ENCODE measurements at regions not wholly inside any gene's neighbourhood (a gene's known extent, or its start where the extent isn't known, plus 50 kb on each side); places are given as distances from the start of the nearest gene placed in this dataset.

- intact Hi-C loops (cut with DNase I; ENCODE audit: low total_unique reads) = no loop called here
- Histone ChIP-seq H3K36me3 (no peaks in the 10 kb centered on the region), H3K4me3 (no peak overlapping the region)
These were observed 1495.5 kb upstream of the DDX18 start for GRCh38 chr2:116319001-116319400.

GRCh38 chr2:116319935-116320334 lies 1494.6 kb upstream of the DDX18 start:
- Histone ChIP-seq H3K27me3 (no peaks in the 10 kb centered on the region), H3K27ac (no peak overlapping the region), H3K4me1 (no peaks in the 10 kb centered on the region), H3K36me3 (no peaks in the 10 kb centered on the region), H3K9me3 (no peaks in the 10 kb centered on the region), H3K4me3 (no peak overlapping the region)
- TF ChIP-seq POLR2A (IDR thresholded peaks at IDR 0.05) (no peak), CTCF (IDR thresholded peaks at IDR 0.05) (no peak), POLR2AphosphoS5 (IDR thresholded peaks at IDR 0.05) (no peak)
- DNase-seq (ENCODE audit: low spot score in 2 of 2) = no peak
- intact Hi-C loops (cut with DNase I; ENCODE audit: low total_unique reads) = no loop called here

More at GRCh38 chr2:116319001-116319400, 1495.5 kb upstream of the DDX18 start:
- TF ChIP-seq POLR2AphosphoS5 (IDR thresholded peaks at IDR 0.05) (no peak), CTCF (IDR thresholded peaks at IDR 0.05) (no peak), POLR2A (IDR thresholded peaks at IDR 0.05) (no peak)
- no peaks in the 10 kb centered on the region for H3K9me3 ChIP-seq
- no peaks in the 10 kb centered on the region for H3K4me1 ChIP-seq
- H3K27me3 ChIP-seq = no peaks in the 10 kb centered on the region
- DNase-seq (ENCODE audit: low spot score in 2 of 2) = no peak
- H3K27ac ChIP-seq = no peak overlapping the region

DNA sequence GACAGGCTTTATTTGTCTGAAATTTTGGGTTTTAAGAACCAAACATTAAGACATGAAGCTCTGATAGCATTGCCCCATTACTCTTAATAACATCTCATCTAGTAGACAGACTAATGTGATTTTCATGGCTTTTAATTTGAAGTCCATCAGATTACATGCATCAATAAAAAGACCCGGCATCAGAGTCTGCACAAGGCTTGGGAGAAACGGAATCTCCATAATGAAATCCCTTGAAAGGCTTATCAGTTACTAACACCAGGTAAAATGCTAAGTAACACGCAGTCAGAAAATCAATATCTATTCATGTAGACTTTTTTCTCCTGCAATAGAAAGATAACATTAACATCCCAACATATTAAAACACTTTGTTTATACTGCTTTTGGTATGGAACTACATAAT lies 1485.2 kb upstream of the DDX18 start:
- Histone ChIP-seq H3K4me1 (no peaks in the 10 kb centered on the region), H3K4me3 (no peak overlapping the region), H3K27ac (no peak overlapping the region), H3K9me3 (no peaks in the 10 kb centered on the region), H3K36me3 (no peaks in the 10 kb centered on the region), H3K27me3 (no peaks in the 10 kb centered on the region)
- TF ChIP-seq CTCF (IDR thresholded peaks at IDR 0.05) (no peak), POLR2A (IDR thresholded peaks at IDR 0.05) (no peak), POLR2AphosphoS5 (IDR thresholded peaks at IDR 0.05) (no peak)
- DNase-seq (ENCODE audit: low spot score in 2 of 2) = no peak
- intact Hi-C loops (cut with DNase I; ENCODE audit: low total_unique reads) = no loop called here

DNA sequence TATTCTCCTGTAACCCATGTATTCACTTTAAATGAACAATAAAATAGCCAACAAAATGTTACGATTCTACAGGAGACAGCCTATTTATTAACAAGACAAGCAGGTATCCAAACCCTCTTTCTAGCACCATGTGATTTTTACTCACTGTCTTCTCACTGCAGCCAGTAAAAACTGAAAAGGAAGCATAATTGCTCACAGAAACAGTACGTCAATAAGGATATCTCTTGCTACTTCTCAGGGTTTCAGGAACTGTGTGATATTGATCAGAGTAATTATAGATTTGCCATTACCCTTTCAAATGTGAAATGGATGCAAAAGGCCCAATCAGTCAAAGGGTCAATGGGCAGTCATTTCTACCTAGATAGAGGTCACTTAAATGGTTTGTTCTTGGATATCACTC lies 1473.8 kb upstream of the DDX18 start:
- no peaks in the 10 kb centered on the region for H3K36me3 ChIP-seq
- no peak for DNase-seq (ENCODE audit: low spot score in 2 of 2)
- H3K27ac ChIP-seq = no peak overlapping the region
- no peak for TF ChIP-seq CTCF (IDR thresholded peaks at IDR 0.05)
- TF ChIP-seq POLR2A (IDR thresholded peaks at IDR 0.05) = no peak
- no peak for TF ChIP-seq POLR2AphosphoS5 (IDR thresholded peaks at IDR 0.05)
- intact Hi-C loops (cut with DNase I; ENCODE audit: low total_unique reads) = no loop called here
- H3K4me3 ChIP-seq = no peak overlapping the region
- H3K27me3 ChIP-seq = no peaks in the 10 kb centered on the region
- H3K9me3 ChIP-seq = no peaks in the 10 kb centered on the region
- no peaks in the 10 kb centered on the region for H3K4me1 ChIP-seq

- H3K4me1 ChIP-seq = no peaks in the 10 kb centered on the region
- no peak for DNase-seq (ENCODE audit: low spot score in 2 of 2)
- H3K27ac ChIP-seq = no peak overlapping the region
- no peak for TF ChIP-seq CTCF (IDR thresholded peaks at IDR 0.05)
- TF ChIP-seq POLR2AphosphoS5 (IDR thresholded peaks at IDR 0.05) = no peak
- TF ChIP-seq POLR2A (IDR thresholded peaks at IDR 0.05) = no peak
- peaks cover 0 to 11% of the 10 kb centered on the region in 2 donors for H3K9me3 ChIP-seq
- no peaks in the 10 kb centered on the region for H3K36me3 ChIP-seq
- intact Hi-C loops (cut with DNase I; ENCODE audit: low total_unique reads) = no loop called here
- no peak overlapping the region for H3K4me3 ChIP-seq
- no peaks in the 10 kb centered on the region for H3K27me3 ChIP-seq
These were observed 1448.3 kb upstream of the DDX18 start for GRCh38 chr2:116366212-116366611.

Data from breast epithelium (tissue), 4 donors.